K562 (cell line): ENCODE measurements at regions not wholly inside any gene's neighbourhood (a gene's known extent, or its start where the extent isn't known, plus 50 kb on each side); places are given as distances from the start of the nearest gene placed in this dataset.

Experiments
- ATAC-seq: fragments of 200-7000 bp; cut with Tn5 transposase; 3 replicates; pipeline ENCODE4 v1.9.1; 2020; ENCODE audit warnings: moderate library complexity
- BruUV-seq: library from RNA; stranded (reverse); fragments of 400-500 nt; replicated peaks from 2 replicates; lab custom pipeline; 2021; lab: Mats Ljungman, UMichigan
- CTCF ChIA-PET: fragments of 300-600 bp; formaldehyde crosslinking; extraction: SDS; loops from one replicate; lab custom pipeline; 2021; ENCODE audit warnings: low intra/inter-chr PET ratio; lab: Yijun Ruan, JAX
- POLR2A ChIA-PET: fragments of 300-600, 350-650 bp; sonication (Branson Sonifier 250); formaldehyde crosslinking; extraction: SDS; loops from one replicate; lab custom pipeline; 2021; ENCODE audit warnings: antibody characterized with exemption, inconsistent platforms; lab: Yijun Ruan, JAX
- DNase-seq, 4 experiments: peaks; one replicate each; pipeline versions ENCODE4 v3.0.0 to v3.0.0-alpha.2; 2011 to 2018; ENCODE audit warnings: low spot score in 3 of 4, mixed read lengths in 3 of 4; ENCODE audit errors: extremely low read depth in 1 of 4
- FAIRE-seq: peaks from 2 replicates; lab custom pipeline; 2011; peaks lifted over from hg19 to GRCh38; lab: Jason Lieb, UNC
- H2AFZ ChIP-seq: 2 replicates; pipeline ENCODE4 v1.6.0; 2011; ENCODE audit warnings: low read depth, low read length, control low read depth, inconsistent platforms
- H3K27ac ChIP-seq: fragments of 200-600 bp; 3 replicates; pipeline ENCODE4 v1.8.0; 2011; ENCODE audit warnings: low read depth, mild to moderate bottlenecking, control low read depth, inconsistent platforms, low read length, moderate library complexity, mixed read lengths; ENCODE audit errors: extremely low read depth
- H3K27me3 ChIP-seq, 2 experiments: fragments of 300-600 bp in 1 of 2; 2 replicates in 1 of 2; 3 replicates in 1 of 2; pipeline versions ENCODE4 v1.6.0 to v1.8.0; 2011; ENCODE audit warnings: inconsistent platforms in 2 of 2, low read length in 2 of 2, mild to moderate bottlenecking in 1 of 2, mixed read lengths in 1 of 2, moderate library complexity in 1 of 2; ENCODE audit not compliant: control insufficient read depth in 2 of 2, insufficient read depth in 2 of 2
- H3K36me3 ChIP-seq: fragments of 300-600 bp; 3 replicates; pipeline ENCODE4 v1.8.0; 2011; ENCODE audit warnings: mild to moderate bottlenecking, low read length, inconsistent platforms; ENCODE audit not compliant: control insufficient read depth, insufficient read depth
- H3K4me1 ChIP-seq, 2 experiments: fragments of 200-600 bp in 1 of 2; replicated peaks in 1 of 2; 2 replicates in 1 of 2; 3 replicates in 1 of 2; pipeline versions ENCODE4 v1.5.1 to v1.8.0; 2011; ENCODE audit warnings: inconsistent platforms in 2 of 2, low read length in 2 of 2, mild to moderate bottlenecking in 1 of 2, mixed read lengths in 1 of 2, moderate library complexity in 1 of 2; ENCODE audit not compliant: control insufficient read depth in 2 of 2, insufficient read depth in 2 of 2
- H3K4me2 ChIP-seq: 2 replicates; pipeline ENCODE4 v1.6.1; 2011; ENCODE audit warnings: low read length, control low read depth, inconsistent platforms, mixed read lengths; ENCODE audit not compliant: insufficient read depth
- H3K4me3 ChIP-seq: fragments of 200-600 bp; sonication (generic), shearing (Covaris generic); 2 replicates; pipeline ENCODE4 v1.5.1; 2016; ENCODE audit warnings: control low read depth, inconsistent platforms
- H3K79me2 ChIP-seq: fragments of 200-600 bp; 3 replicates; pipeline ENCODE4 v1.8.0; 2011; ENCODE audit warnings: low read length, inconsistent platforms; ENCODE audit not compliant: control insufficient read depth, insufficient read depth
- H3K9ac ChIP-seq, 2 experiments: 2 replicates each; pipeline versions ENCODE4 v1.6.0 to v1.6.1; 2011; ENCODE audit warnings: low read depth in 2 of 2, low read length in 2 of 2, control low read depth in 1 of 2, inconsistent platforms in 1 of 2, mild to moderate bottlenecking in 1 of 2, mixed read lengths in 1 of 2; ENCODE audit not compliant: insufficient read depth in 1 of 2
- H3K9me1 ChIP-seq: one replicate; pipeline ENCODE4 v1.6.0; 2011; ENCODE audit warnings: inconsistent platforms, mild to moderate bottlenecking, low read length, moderate library complexity; ENCODE audit not compliant: control insufficient read depth, insufficient read depth
- H3K9me3 ChIP-seq: replicated peaks from 2 replicates; pipeline ENCODE4 v1.5.1; 2011; ENCODE audit warnings: low read depth, low read length, inconsistent platforms; ENCODE audit not compliant: control insufficient read depth, insufficient read depth
- H4K20me1 ChIP-seq: replicated peaks from 2 replicates; pipeline ENCODE4 v1.6.1; 2011; ENCODE audit warnings: low read length, inconsistent platforms, mixed read lengths; ENCODE audit not compliant: control insufficient read depth, insufficient read depth
- HNRNPLL ChIP-seq: fragments of 200-400 bp; formaldehyde crosslinking; IDR thresholded peaks from 2 replicates; pipeline ENCODE4 v1.6.1; 2017; ENCODE audit warnings: low read length, low read depth, mild to moderate bottlenecking; ENCODE audit not compliant: poor library complexity, severe bottlenecking
- KHSRP ChIP-seq: fragments of 450-650 bp; IDR thresholded peaks from 2 replicates; pipeline ENCODE4 v1.6.1; 2017
- MCM3 ChIP-seq: fragments of 450-650 bp; IDR thresholded peaks from 2 replicates; pipeline ENCODE4 v1.6.1; 2016
- NUFIP1 ChIP-seq: fragments of 450-650 bp; IDR thresholded peaks from 2 replicates; pipeline ENCODE4 v1.6.1; 2018; ENCODE audit not compliant: partially characterized antibody
- SMC3 ChIP-seq: conservative IDR thresholded peaks from 2 replicates; pipeline ENCODE4 v1.6.1; 2011; ENCODE audit warnings: low read depth, low read length, improper control_type of control experiment; ENCODE audit not compliant: insufficient read depth
- TCF3 ChIP-seq: sonication (generic); formaldehyde crosslinking; IDR thresholded peaks from 2 replicates; pipeline ENCODE4 v1.4.0; 2020; ENCODE audit warnings: mild to moderate bottlenecking, missing genetic modification reagents
- XRCC5 ChIP-seq: fragments of 200-400 bp; formaldehyde crosslinking; IDR thresholded peaks from 2 replicates; pipeline ENCODE4 v1.6.1; 2017; ENCODE audit warnings: low read depth, mild to moderate bottlenecking, low read length
- WGBS: fragments of 100-300 bp; shearing (Covaris generic); methylation state at CpG from one replicate; pipeline ENCODE4 v1.1.6; 2016; ENCODE audit warnings: low coverage, mixed read lengths; ENCODE audit not compliant: insufficient coverage; ENCODE audit errors: missing lambda C conversion rate; 5-methylcytosine and 5-hydroxymethylcytosine counted together
- in situ Hi-C: fragments of 300-500 bp; cut with MboI; formaldehyde crosslinking; loops from 4 replicates; pipeline ENCODE4 v1.15.0; 2018; ENCODE audit warnings: inconsistent platforms, mixed read lengths
- intact Hi-C: fragments of 100-400 bp; cut with micrococcal nuclease; formaldehyde crosslinking; loops from 2 replicates; pipeline ENCODE4 v1.14.2; 2022
- TF ChIP-seq, protein P1 (sequence below): sonication (generic); formaldehyde crosslinking; IDR thresholded peaks from 2 replicates; pipeline ENCODE4 v1.8.0; 2023; ENCODE audit warnings: mild to moderate bottlenecking, missing genetic modification reagents
- TF ChIP-seq, protein P2 (sequence below): fragments of 450-650 bp; formaldehyde crosslinking; IDR thresholded peaks from 2 replicates; pipeline ENCODE4 v1.4.0; 2020; ENCODE audit warnings: mild to moderate bottlenecking, moderate library complexity
- TF ChIP-seq, protein P3 (sequence below): fragments of 450-650 bp; IDR thresholded peaks from 2 replicates; pipeline ENCODE4 v1.6.1; 2016; ENCODE audit warnings: low read depth, mild to moderate bottlenecking, moderate library complexity
- TF ChIP-seq, protein P4 (sequence below): fragments of 250-450 bp; sonication (Bioruptor Pico); IDR thresholded peaks from 2 replicates; pipeline ENCODE4 v1.4.0; 2020

DNA sequence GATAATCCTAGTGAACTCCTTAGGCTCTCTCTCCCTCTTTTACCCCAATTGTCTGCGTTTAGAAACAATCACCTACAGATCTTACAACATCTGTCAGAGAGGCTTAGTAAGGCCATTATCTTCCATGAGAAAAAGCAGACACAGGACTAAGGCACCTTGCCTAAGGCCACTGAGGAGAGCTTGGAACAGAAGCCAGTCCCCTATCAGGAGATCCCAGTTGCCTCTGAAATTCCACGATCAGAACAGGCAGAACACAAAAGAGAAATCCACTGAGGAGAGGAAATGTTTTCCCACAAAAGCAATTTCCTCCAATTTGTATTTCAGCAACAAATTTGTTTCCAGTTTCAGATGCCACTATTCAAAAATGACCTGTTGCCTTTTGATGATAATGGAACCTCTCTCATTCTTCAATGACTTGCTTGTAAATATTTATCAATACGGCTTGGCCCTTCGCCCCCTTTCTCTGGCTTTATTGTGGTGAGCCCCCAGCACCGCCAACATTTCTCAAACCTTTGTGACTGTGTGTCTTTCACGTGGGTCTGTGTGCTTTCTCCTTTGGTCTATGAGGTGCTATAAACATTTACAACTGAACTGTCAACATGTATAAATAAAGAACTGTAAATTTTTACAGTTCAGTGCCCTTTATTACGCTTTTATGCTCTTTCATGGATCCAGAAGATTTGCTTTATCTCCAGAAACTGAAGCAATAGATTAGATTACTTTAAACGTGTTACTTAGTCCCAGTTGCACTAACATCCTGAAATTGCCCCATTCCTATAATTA, 187.8 kb upstream of the PHACTR1 start:
- ChIA-PET POLR2A (interaction anchor here (0.6 kb wide), 1 partner anchor 52 kb away, joined by 3 read pairs; no protein-coding TSS in a partner anchor), CTCF (no interaction called here)
- Histone ChIP-seq H3K9ac (no peak overlapping the region), H3K27ac (no peak overlapping the region), H3K79me2 (no peaks in the 10 kb centered on the region), H3K9me1 (no peaks in the 10 kb centered on the region), H2AFZ (no peak overlapping the region), H3K36me3 (no peaks in the 10 kb centered on the region), H3K27me3 (peaks cover 0 to 3% of the 10 kb centered on the region in 2 experiments; a peak in 1 of 5 replicates), H3K4me2 (no peak overlapping the region), H4K20me1 (no peaks in the 10 kb centered on the region), H3K9me3 (no peaks in the 10 kb centered on the region), H3K4me3 (no peak overlapping the region), H3K4me1 (no peaks in the 10 kb centered on the region)
- in situ Hi-C loops: no loop called here
- DNase-seq (no peak), FAIRE-seq (no peak), ATAC-seq (no peak)
- 0% methylated on average over 8 of the region's 8 CpGs for WGBS
- BruUV-seq: no TSS peak
- intact Hi-C loops: no loop called here
- TF ChIP-seq, protein P1, sequence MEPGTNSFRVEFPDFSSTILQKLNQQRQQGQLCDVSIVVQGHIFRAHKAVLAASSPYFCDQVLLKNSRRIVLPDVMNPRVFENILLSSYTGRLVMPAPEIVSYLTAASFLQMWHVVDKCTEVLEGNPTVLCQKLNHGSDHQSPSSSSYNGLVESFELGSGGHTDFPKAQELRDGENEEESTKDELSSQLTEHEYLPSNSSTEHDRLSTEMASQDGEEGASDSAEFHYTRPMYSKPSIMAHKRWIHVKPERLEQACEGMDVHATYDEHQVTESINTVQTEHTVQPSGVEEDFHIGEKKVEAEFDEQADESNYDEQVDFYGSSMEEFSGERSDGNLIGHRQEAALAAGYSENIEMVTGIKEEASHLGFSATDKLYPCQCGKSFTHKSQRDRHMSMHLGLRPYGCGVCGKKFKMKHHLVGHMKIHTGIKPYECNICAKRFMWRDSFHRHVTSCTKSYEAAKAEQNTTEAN (CRISPR knock-in tag): no peak
- TF ChIP-seq XRCC5 (no peak), NUFIP1 (no peak), HNRNPLL (no peak), TCF3 (CRISPR knock-in tag) (no peak), MCM3 (no peak), SMC3 (no peak), KHSRP (no peak)
- TF ChIP-seq, protein P2, sequence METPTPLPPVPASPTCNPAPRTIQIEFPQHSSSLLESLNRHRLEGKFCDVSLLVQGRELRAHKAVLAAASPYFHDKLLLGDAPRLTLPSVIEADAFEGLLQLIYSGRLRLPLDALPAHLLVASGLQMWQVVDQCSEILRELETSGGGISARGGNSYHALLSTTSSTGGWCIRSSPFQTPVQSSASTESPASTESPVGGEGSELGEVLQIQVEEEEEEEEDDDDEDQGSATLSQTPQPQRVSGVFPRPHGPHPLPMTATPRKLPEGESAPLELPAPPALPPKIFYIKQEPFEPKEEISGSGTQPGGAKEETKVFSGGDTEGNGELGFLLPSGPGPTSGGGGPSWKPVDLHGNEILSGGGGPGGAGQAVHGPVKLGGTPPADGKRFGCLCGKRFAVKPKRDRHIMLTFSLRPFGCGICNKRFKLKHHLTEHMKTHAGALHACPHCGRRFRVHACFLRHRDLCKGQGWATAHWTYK (CRISPR knock-in tag): no peak
- TF ChIP-seq, protein P3, sequence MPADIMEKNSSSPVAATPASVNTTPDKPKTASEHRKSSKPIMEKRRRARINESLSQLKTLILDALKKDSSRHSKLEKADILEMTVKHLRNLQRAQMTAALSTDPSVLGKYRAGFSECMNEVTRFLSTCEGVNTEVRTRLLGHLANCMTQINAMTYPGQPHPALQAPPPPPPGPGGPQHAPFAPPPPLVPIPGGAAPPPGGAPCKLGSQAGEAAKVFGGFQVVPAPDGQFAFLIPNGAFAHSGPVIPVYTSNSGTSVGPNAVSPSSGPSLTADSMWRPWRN: no peak
- TF ChIP-seq, protein P4, sequence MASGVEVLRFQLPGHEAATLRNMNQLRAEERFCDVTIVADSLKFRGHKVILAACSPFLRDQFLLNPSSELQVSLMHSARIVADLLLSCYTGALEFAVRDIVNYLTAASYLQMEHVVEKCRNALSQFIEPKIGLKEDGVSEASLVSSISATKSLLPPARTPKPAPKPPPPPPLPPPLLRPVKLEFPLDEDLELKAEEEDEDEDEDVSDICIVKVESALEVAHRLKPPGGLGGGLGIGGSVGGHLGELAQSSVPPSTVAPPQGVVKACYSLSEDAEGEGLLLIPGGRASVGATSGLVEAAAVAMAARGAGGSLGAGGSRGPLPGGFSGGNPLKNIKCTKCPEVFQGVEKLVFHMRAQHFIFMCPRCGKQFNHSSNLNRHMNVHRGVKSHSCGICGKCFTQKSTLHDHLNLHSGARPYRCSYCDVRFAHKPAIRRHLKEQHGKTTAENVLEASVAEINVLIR: no peak
